ENCODE measurements at regions not wholly inside any gene's neighbourhood (a gene's known extent, or its start where the extent isn't known, plus 50 kb on each side); places are given as distances from the start of the nearest gene placed in this dataset.
"Not testable (repeated sequence)": the region's sequence is repeated elsewhere in the genome, so short reads cannot be mapped to it uniquely, and the experiment has no call there.

DNA sequence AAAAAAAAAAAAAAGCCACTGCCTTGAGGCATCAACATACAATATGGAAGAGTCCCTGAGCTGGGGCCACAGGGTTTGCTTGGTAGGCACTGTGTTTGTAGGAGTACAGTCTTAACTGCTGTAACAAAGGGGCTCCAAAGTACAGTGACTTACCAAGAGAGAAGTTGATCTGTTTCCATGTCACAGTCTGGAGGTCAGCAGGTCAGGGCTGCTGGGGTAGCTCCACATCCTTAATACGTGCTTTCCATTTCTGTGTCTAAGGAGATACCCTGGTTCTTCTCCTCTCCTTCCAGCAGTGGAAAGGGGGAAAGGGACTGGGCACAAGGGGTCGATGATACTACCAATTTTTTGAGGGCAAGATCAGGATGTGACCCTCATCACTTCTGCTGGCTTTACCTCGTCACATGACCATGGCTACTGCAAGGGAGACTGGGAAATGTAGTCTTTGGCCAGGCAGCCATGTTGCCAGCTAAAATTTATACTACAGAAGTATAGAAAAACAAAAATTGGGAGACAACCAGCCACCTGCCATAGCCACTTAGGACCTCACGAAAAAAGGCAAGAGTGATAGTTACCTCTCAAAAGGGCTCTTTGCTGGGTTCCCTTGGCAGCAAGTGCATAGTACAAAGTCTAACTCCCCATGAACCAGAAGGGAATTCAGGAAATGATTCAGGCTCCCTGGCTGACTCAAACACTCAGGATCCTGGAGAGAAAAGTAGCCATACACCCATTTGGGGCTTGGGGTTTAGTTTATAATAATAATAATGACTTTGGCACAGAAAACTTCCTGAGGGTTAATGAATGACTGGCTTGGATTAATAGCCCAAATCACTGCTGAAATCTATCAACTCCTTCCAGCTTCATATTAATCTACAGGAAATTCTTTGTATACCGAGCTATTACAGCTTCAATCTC, 52.7 kb upstream of the ATP5PO start:
- TF ChIP-seq, protein P1, sequence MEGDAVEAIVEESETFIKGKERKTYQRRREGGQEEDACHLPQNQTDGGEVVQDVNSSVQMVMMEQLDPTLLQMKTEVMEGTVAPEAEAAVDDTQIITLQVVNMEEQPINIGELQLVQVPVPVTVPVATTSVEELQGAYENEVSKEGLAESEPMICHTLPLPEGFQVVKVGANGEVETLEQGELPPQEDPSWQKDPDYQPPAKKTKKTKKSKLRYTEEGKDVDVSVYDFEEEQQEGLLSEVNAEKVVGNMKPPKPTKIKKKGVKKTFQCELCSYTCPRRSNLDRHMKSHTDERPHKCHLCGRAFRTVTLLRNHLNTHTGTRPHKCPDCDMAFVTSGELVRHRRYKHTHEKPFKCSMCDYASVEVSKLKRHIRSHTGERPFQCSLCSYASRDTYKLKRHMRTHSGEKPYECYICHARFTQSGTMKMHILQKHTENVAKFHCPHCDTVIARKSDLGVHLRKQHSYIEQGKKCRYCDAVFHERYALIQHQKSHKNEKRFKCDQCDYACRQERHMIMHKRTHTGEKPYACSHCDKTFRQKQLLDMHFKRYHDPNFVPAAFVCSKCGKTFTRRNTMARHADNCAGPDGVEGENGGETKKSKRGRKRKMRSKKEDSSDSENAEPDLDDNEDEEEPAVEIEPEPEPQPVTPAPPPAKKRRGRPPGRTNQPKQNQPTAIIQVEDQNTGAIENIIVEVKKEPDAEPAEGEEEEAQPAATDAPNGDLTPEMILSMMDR (IDR thresholded peaks at IDR 0.05; ENCODE audit: low read depth, low read length, missing control alignments), result no peak
- H3K4me3 ChIP-seq (replicated peaks; ENCODE audit: low read depth, low read length), result no peak overlapping the region
- peak; percentile 53 for DNase-seq (ENCODE audit: extremely low read depth, low read depth)

DNA sequence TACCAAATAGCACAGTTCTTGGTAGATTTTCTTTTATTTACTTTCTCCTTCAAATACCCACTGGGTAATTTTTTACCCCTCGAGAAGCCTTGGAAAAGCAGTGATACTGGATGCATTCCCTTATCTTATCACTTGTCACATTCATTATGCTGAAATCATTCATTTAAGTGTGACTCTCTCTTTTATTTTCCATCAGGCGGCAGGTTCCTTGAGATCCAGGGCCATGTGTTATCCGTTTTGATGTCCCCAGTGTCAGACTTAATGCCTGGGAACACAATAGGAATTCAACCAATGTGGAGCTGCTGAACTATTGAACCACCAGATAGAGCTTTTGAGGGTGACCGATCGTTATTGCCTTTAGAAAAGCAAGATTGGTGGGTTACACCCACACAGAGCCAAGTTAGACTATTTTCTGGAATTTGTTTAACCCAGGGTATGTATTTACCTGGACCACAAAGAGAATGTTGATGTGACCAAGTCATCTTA, 51.5 kb upstream of the ATP5PO start:
- H3K4me3 ChIP-seq (replicated peaks; ENCODE audit: low read depth, low read length), result no peak overlapping the region
- TF ChIP-seq, protein P1 (IDR thresholded peaks at IDR 0.05; ENCODE audit: low read depth, low read length, missing control alignments), result no peak
- DNase-seq (ENCODE audit: extremely low read depth, low read depth), result no peak

DNA sequence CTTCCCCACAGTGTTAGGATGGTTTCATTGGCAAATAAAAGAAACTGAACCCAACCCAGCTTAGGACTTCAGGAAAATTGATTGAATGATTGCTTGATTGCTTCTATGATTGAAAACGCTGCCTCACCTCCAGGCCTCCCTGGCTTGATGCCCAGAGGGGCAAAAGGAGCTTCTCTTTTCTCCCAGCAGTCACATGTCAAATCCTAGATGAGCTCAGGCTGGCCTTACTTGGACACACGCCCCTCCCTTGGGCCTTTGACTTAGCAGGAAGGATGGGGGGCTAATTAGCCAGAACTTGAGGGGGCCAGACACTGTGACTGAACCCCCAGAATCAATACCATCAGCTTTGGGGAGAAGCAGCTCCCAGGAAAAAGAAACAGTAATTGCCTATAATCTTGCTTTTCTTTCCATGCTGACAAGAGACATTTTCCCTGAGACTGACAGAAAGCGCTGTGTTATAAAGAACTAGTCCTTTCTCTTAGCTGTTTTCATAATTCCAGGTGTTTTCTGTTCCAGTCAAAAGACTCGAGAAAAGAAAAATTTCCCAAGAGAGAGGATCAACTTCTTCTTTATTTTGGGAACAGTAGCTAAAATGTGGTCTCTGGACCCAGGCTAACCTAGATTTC, 50.8 kb upstream of the ATP5PO start:
- H3K4me3 ChIP-seq (replicated peaks; ENCODE audit: low read depth, low read length), result no peak overlapping the region
- TF ChIP-seq, protein P1 (IDR thresholded peaks at IDR 0.05; ENCODE audit: low read depth, low read length, missing control alignments), result no peak
- no peak for DNase-seq (ENCODE audit: extremely low read depth, low read depth)

DNA sequence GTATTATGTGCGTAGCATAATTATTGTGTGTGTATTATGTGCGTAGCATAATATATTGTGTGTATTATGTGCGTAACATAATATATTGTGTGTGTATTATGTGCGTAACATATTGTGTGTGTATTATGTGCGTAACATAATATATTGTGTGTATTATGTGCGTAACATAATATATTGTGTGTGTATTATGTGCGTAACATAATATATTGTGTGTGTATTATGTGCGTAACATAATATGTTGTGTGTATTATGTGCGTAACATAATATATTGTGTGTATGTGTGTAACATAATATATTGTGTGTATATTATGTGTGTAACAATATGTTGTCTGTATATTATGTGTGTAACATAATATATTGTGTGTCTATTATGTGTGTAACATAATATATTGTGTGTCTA, 50.1 kb upstream of the ATP5PO start:
- not testable (repeated sequence) for DNase-seq (ENCODE audit: extremely low read depth, low read depth); H3K4me3 ChIP-seq (replicated peaks; ENCODE audit: low read depth, low read length)
